ENCODE measurements at regions not wholly inside any gene's neighbourhood (a gene's known extent, or its start where the extent isn't known, plus 50 kb on each side); places are given as distances from the start of the nearest gene placed in this dataset.

GRCh38 chr3:104594491-104594890 lies 772.2 kb upstream of the ALCAM start:
- TF ChIP-seq CTCF (IDR thresholded peaks at IDR 0.05), result no peak
- no peak for TF ChIP-seq POLR2A (IDR thresholded peaks at IDR 0.05)
